GM21529 (cell line): ENCODE measurements at regions not wholly inside any gene's neighbourhood (a gene's known extent, or its start where the extent isn't known, plus 50 kb on each side); places are given as distances from the start of the nearest gene placed in this dataset.
"Not testable (repeated sequence)": the region's sequence is repeated elsewhere in the genome, so short reads cannot be mapped to it uniquely, and the experiment has no call there.

Source experiments
- ATAC-seq: cut with Tn5 transposase; IDR thresholded peaks from one replicate; pipeline ENCODE4 v1.9.1; 2021; ENCODE audit not compliant: unreplicated experiment

DNA sequence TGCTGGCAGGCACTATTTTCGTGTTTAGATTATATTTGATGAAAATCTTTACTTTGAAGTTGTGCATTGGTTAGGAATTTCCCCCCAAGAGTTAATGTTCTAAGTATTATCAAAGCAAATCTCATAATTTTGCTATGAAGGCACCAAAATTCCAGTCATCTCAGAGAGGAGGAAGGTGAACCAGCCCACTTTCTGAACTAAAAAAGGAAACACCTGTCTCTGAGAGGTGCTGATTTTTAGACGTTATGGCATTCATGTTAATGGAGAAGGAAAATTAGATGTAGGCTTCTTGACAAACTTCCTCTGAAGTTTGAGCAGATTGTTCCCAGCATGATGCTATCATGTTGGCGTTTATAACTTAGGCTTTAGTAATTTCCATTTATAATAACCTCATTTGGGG is 432.9 kb upstream of the ACTBL2 start:
- ATAC-seq = no peak

DNA sequence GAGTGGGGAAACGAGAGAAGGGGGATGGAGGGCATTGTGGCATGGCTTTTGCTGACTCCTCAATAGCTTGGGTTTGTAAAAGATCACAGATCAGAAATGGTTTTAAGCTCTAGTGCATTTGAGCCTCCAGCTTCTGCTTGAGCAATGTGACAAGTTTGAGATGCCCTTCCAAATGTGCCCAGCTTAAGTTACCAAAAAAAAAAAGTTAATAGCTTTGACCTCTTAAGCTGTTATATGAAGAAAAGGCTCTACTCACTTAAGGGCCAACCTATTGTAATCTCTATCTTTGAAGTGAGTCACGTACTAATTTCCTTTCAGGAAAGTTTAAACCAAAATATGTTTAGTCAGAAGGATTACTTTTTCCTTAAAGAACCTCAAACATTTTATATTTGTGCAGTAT is 428.8 kb upstream of the ACTBL2 start:
- no peak for ATAC-seq

DNA sequence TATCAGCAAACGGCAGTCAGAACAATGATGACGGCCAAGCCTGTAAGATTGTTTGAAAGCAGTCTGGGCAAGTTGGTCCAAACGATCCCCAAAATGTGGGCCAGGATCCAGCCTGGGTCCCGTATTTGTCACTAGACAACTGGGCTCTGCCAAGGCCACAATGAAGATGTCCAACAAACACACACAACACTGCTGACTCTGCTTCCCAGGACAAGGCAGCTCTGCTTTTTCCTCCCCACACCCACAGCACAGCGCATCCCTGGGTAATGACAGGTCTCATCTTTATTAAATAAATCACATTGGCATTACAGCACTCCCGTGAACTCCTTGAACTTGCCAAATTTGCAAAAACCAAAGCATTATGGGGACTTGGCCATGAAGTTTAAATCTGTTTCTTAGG is 424.1 kb upstream of the ACTBL2 start:
- ATAC-seq = no peak

DNA sequence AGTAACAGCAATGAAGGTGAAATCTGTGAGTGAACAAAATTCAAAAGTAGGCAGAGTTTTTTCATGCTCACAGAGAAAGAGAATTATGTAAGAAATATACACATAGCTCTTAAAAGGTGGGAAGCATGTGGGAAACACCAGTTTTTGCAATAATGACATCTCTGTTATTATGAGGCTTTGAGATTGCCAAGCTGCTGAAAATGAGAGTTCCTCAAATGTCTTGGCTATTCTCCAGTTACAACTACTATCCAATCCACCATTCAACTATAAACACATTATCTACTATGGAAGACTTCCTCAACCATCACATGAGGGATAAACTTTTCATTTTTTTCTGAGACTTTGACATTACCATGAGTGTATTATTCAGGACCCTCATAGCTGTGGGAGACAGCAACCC is 420.8 kb upstream of the ACTBL2 start:
- ATAC-seq = no peak

DNA sequence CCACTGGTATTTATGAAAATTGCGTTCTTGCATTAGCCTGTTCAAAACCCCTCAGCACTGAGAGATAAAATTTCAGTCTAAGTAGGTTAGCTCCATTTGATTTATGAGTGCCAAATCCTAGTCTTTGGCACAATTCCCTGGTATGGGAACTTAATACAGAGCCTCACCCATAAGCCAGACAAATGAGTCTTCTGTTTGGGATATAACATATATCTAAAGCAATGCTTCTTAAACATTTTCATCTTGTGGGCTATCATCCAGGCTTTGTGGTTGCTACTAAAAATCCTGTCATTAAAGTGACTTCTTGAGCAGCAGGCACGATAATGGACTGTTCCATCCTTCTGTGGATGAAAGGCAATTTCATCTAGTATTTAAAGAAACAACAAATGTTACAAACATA is 419.5 kb upstream of the ACTBL2 start:
- ATAC-seq = no peak

DNA sequence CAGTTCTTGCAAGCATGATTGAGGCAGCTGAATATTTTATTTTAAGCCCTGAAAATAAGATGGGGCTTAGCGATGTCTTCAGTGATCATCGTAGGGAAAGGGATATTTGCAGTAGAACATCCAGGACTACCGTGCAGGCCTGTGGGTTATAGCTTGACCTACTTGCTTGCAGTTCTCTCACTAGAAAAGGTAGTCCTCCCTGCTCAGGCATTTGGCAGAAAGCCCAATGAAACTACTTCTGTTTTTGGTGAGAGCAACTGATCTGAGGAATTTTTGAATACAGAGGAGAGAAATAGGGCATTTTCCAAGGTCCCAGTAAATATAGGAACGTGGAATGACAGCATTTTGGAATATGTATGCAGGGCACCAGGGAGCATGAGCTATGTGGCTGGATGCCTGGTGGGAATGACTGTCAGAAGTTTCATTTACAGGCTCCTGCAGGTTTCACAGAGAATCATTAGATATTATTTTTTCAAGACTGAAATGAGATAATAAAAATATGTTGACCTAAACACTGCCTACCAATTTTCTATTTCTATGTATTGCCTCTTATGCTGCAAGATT is 417.9 kb upstream of the ACTBL2 start:
- ATAC-seq = no peak

DNA sequence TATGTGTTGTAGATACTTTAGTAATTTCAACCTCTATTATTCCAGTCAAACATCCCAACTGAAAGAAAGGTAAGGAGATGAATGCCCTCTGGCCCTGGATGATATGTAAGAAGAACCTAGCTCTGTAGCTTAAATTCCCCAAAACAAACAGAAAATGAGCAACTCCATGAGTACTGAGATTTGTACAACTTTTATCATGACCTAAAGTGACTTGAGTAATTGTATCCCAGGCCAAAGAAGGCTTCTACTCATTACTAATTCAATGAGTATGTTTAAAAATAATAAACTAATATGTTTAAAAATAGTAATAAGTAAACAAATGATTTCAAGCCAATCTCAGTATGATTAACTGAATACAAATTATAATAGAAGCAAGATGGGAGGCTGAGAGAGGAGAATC is 414.0 kb upstream of the ACTBL2 start:
- ATAC-seq = no peak

DNA sequence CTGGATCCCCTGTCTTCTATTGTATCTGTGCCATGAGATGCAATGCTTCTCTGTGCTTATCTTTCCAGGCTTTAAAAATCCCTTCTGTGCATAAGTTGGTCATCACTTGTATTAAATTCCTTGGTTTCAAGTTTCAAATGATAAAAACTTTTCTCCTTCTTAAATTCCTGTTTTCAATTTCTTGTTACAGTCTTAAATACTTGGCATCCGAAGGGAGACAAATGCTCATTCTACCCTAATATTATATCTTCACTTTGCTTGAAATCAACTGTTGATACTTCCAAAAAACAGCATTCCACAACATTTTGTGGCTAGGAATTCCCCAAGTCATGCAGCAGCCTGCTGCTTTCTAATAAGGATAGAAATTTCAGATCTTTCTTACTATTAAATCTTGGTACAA is 413.2 kb upstream of the ACTBL2 start:
- ATAC-seq = no peak

DNA sequence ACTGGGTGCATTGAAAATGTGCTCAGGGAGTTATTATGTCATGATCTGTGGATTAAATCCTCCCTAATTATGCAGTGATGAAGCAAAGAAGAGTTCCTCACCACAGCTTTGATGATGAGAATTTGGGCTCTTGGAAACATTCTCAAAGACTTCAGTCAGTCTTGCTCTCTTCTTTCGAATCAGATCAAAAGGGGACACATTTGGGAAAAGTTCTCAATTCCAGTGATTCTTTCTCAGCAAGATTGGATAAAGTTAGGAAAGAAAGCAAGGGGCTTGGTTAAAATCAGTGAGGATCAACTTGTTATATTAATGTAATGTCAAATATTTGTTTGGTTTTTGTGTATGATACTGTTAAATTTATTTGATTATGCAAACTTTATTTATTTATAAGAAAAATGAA is 411.3 kb upstream of the ACTBL2 start:
- ATAC-seq = no peak

DNA sequence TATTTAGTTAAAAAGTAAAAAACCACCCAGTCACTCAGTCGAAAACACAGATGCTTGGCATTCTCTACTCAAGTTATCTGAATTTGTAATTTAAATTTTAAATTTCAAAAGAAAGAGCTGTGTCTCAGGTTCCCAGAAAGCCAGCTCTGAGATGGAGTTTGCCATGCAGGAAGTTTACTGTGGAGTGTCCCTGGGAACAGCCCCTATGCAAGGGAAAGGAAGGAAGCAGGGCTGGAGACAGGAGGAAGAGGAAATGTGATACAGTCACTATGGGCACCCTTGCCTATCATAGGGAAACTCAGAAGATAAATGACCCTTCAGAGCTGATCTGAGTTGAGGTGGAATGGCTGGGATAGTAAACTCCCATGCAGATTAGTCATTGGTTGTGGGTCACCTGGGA is 408.8 kb upstream of the ACTBL2 start:
- ATAC-seq = no peak

DNA sequence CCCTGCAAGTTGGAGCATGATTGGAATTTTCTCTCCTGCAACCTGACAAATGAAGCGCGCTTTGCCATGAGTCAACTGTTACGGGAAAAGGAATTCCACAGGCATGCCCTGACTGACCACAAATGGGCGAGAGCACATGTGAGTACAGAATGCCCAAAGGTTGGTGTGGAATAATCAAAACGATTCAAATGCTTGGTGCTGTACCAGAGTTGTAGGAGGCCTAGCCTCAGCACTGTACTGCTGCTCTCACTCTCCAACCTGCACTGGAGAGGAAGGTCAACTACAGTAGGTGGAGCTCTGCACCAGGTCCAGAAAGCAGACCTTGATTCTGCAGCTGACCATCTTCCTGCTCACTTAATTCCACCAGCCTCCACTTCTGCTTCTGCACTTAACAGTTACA is 406.9 kb upstream of the ACTBL2 start:
- no peak for ATAC-seq

DNA sequence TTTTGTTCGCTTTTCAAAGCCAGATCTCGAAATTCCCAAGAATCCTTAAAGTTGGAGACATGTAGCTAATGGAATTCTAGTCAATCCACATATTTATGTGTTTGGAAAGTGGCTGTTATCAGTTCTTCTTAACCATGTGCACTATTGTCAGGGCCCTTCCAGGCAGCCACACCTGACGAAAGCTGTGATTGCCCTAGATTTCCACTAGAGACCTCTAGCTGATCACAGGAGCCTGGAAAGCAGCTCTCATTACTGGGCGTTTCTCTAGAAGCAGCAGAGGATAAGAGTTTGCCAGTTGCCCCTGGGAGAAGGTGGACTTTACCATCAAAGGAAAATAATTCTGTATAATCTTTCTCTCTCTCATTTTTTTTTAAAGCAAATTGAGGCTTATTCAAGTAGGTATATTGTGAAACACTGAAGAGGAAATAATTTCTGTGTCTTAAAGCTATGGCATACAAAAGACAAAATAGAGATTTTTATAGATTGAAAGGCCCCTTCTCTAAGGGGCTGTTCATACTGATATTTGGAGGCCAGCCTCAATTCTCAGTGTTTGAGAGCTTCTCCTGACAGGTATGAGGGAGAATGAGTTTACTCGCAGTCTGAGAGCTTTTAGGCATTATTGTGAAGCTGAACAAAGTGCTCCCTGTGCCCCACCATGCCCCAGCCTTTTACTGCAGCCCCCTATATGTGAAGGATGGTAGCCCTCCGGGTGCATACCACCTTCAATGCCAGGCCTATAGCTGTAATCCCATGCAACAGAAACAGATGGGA is 405.4 kb upstream of the ACTBL2 start:
- no peak for ATAC-seq

DNA sequence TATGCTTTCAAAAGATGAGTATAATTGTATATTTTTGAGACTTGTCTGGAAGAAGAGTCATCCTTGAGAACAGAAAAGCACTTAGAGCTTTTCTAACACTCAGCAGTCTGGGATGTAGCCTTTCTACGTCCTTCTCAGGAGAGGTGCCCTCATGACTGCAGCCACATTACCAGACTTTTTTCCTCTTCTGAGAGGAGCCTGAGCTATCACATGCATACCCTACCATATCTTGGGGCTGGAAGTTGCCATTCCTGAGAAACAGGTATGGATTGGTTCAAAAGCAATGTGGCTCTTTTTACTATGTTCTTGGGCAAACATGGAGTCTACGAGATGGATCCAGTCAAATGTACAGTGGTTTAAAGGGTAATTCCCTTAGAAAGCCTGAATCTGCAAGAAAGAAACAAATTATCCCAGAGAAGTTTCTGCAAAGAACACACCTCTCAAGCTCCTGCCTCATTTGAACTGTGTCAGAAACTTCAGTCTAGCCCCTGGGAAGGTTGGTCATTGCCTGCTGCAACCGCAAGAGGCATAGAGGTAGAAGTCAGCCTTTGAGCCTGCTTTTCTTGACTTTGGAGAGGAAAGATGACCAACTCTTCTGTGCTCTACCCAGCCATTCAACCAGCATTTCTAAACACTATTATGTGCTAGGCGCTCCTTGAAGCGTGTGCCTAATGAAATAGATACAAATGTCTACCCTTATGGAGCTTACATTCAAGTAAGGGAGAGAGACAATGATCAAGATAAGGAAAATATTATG is 401.9 kb upstream of the ACTBL2 start:
- no peak for ATAC-seq

DNA sequence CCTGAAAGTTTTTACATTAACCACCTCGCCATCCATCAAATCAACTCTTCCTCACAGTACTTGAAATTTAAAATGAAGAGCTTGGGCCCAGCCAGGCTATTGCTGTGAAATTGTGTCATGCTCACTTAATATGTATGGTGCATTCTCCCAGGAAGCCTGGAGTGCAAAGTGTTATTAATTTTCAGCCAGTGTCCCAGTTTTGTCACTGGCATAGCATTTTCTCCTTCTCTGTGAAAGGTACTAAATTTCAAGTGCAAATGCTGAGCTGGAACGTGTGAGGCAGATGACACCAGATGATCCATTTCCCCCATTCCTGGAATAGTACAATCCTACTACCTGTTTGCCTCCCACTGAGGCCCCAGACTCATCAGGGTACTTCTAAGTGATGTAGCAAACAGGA is 397.6 kb upstream of the ACTBL2 start:
- ATAC-seq = no peak

DNA sequence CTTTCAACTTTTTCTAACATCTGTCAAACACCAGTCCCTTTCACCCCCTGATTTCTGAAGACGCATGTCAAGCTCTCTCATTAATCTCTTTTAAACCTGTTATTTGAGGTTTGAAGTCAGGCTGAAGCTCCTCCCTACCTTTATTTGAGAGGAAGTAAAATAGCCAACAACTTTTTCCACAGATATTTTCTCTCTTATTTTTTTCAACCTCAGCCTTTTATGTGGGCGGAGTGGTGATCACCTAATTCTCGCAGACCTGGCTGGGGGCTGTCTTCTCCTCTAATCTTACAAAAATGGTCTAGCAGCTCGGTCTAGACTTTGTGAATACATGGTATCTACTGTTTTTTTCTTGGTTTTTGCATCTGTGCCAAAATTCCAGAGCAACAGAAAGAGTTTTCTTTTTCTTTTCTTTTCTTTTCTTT is 395.7 kb upstream of the ACTBL2 start:
- ATAC-seq = no peak

DNA sequence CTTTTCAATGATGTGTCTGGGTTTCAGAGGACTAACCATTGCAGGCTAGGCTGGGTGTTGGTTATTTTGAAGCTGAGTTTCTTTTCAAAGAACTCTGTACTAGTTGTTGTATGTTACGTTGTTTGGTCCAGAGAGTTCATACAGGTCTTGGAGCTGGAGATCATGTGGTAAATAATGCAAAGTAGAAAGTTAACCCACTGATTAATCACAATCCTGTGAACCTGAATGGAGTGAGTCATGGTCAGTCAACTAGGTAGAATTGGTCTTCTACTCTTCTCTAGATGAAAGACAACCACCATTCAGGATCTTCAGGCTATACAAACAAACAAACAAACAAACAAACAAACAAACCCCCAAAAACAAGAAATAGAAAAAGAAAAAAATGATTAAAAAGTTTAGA is 388.9 kb upstream of the ACTBL2 start:
- ATAC-seq = no peak

DNA sequence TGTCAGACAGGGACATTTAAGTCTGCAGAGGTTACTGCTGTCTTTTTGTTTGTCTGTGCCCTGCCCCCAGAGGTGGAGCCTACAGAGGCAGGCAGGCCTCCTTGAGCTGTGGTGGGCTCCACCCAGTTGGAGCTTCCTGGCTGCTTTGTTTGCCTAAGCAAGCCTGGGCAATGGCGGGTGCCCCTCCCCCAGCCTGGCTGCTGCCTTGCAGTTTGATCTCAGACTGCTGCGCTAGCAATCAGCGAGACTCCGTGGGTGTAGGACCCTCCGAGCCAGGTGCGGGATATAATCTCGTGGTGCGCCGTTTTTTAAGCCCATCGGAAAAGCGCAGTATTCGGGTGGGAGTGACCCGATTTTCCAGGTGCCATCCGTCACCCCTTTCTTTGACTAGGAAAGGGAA is 387.7 kb upstream of the ACTBL2 start:
- ATAC-seq = not testable (repeated sequence)

DNA sequence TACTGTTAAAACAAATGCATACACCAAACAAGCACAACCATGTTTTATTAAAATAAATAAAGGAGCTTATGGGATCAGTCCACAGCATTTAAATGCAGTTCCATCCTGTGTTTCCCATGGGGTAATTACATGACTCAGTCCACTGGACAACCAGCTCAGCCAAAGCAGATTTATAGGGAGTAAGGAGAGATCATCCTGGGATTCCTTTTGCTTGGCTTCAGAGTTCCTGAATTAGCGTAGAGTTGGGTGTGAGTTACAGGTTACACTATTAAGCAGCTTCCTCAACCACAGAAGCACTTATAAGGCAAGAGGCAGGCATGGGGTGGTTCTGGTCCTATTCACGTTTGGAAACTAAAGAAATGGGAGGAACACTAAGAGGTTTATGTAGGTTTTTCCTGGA is 381.1 kb upstream of the ACTBL2 start:
- no peak for ATAC-seq

DNA sequence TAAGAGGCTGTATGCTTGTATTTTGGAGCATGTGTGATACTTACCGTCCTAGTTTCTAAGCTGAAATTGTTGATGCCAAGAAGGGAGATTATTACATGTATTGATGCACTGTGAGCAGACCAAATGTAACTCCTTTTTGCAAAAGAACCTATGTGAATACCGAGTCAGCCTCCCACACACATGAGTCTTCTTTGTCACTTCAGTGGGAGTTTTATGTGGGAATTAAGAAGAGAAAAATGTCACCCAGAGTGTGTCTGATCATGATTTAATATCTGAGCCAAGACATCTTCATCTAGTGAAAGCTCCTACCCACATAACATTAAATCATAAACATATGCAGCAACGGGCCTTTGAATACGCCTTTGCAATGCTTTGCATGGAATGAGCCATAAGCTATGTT is 380.3 kb upstream of the ACTBL2 start:
- ATAC-seq = no peak

DNA sequence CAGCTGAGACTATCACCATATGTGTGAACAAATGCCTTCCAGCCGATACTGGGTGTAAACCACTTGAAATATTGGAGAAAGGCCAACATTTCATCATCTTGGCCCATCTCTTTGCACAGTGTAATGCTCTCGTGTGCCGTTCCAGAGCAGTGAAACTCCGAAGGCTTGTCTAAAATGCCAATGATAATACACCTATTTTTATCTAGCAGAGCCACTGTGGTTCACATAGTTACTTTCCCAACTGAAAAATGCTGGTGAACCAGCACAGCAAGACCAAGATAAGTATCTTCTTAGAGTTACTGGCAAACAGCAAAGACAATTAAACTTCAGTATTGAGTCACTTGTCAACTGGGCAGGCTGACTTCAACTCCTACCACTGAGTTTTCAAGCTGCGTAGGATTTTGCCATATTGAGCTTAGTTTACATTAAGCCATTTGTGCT is 379.9 kb upstream of the ACTBL2 start:
- no peak for ATAC-seq

DNA sequence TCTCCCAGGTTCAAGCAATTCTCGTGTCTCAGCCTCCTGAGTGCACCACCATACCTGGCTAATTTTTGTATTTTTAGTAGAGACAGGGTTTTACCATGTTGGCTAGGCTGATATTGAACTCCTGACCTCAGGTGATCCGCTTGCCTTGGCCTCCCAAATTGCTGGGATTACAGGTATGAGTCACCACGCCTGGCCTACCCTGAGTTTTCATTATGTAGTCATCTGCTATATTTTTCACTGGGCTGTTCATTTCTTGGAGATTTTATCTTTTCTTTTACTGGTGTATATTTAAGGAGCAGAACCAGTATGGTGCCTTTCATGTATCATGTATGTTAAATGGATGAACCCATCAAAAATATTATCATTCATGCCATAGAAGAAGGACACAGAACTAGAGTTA is 377.0 kb upstream of the ACTBL2 start:
- no peak for ATAC-seq

DNA sequence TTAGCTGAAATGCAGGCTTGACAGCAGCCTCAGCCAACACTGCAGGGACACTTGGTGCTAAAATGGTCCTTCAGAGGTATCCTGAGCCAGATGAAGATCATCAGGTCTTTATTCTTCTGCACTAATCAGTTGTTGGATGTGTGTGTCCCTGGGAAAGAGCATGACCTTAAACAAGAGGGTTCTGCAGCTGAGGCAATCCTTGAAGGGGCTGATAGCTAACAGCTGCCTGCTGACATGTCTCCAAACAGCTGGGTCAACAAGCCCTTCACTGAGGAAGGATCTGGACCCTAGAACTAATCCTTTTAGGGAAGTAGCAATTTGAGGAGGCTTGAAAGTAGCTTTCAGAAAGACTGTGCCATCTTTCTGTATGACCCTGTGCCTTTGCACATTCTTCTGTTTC is 376.3 kb upstream of the ACTBL2 start:
- ATAC-seq = no peak
